NCI-H345 (cell line): ENCODE measurements at regions not wholly inside any gene's neighbourhood (a gene's known extent, or its start where the extent isn't known, plus 50 kb on each side); places are given as distances from the start of the nearest gene placed in this dataset.

Experiments
- DNase-seq: peaks from one replicate; lab custom pipeline; 2025; lab: John Stamatoyannopoulos, UW

- no peak for DNase-seq
Observed at GRCh38 chr2:75278314-75278713, 79.0 kb upstream of the TACR1 start.

GRCh38 chr2:75277111-75277510 is 77.8 kb upstream of the TACR1 start:
- DNase-seq, result no peak

- DNase-seq, result no peak
Observed at GRCh38 chr2:75276093-75277029, 77.0 kb upstream of the TACR1 start.

GRCh38 chr2:75274936-75275335 is 75.6 kb upstream of the TACR1 start:
- no peak for DNase-seq

- DNase-seq, result no peak
Observed at GRCh38 chr2:75268112-75268511, 68.8 kb upstream of the TACR1 start.

GRCh38 chr2:75261923-75262322 is 62.6 kb upstream of the TACR1 start:
- DNase-seq, result no peak

- DNase-seq, result no peak
Observed at GRCh38 chr2:75260946-75261345, 61.6 kb upstream of the TACR1 start.

GRCh38 chr2:75258620-75259019 is 59.3 kb upstream of the TACR1 start:
- DNase-seq, result no peak

GRCh38 chr2:75256485-75256884 is 57.2 kb upstream of the TACR1 start:
- no peak for DNase-seq

- DNase-seq, result no peak
Observed at GRCh38 chr2:75253526-75253925, 54.2 kb upstream of the TACR1 start.

GRCh38 chr2:75251896-75252295 is 52.6 kb upstream of the TACR1 start:
- DNase-seq, result no peak
